Spleen (tissue), 11 donors: ENCODE measurements at regions not wholly inside any gene's neighbourhood (a gene's known extent, or its start where the extent isn't known, plus 50 kb on each side); places are given as distances from the start of the nearest gene placed in this dataset.
A peak's percentile ranks its signal among the peaks of the same experiment; 100 is the strongest.

Experiments used
- DNase-seq: peaks from one replicate; pipeline ENCODE4 v3.0.0-alpha.2; 2020
- H3K27ac ChIP-seq, 8 donors: fragments of 200-600 bp; sonication (generic) in 7 of 8; 1 replicate in 4 of 8; 2 replicates in 4 of 8; pipeline versions ENCODE4 v1.5.0 to v1.8.0; 2016 to 2021; ENCODE audit warnings: inconsistent platforms in 4 of 8, mild to moderate bottlenecking in 4 of 8, moderate library complexity in 1 of 8
- H3K27me3 ChIP-seq, 7 donors: fragments of 200-600 bp; sonication (generic) in 6 of 7; replicated peaks in 1 of 7; 1 replicate in 4 of 7; 2 replicates in 3 of 7; pipeline versions ENCODE4 v1.5.0 to v1.8.0; 2016 to 2021; ENCODE audit warnings: inconsistent platforms in 3 of 7, mild to moderate bottlenecking in 1 of 7
- H3K36me3 ChIP-seq, 6 donors: fragments of 200-600 bp; sonication (generic) in 5 of 6; 1 replicate in 4 of 6; 2 replicates in 2 of 6; pipeline versions ENCODE4 v1.5.0 to v1.8.0; 2016 to 2021; ENCODE audit warnings: inconsistent platforms in 2 of 6
- H3K4me1 ChIP-seq, 6 donors: fragments of 200-600 bp; sonication (generic) in 5 of 6; 1 replicate in 3 of 6; 2 replicates in 3 of 6; pipeline versions ENCODE4 v1.5.0 to v1.8.0; 2016 to 2021; ENCODE audit warnings: inconsistent platforms in 3 of 6
- H3K4me3 ChIP-seq, 8 donors: fragments of 200-600 bp; sonication (generic) in 7 of 8; 1 replicate in 4 of 8; 2 replicates in 4 of 8; pipeline versions ENCODE4 v1.5.0 to v1.8.0; 2016 to 2021; ENCODE audit warnings: inconsistent platforms in 4 of 8, mild to moderate bottlenecking in 4 of 8, moderate library complexity in 2 of 8
- H3K9me3 ChIP-seq, 8 donors: fragments of 200-600 bp; sonication (generic) in 7 of 8; 1 replicate in 4 of 8; 2 replicates in 4 of 8; pipeline versions ENCODE4 v1.5.0 to v1.8.0; 2016 to 2021; ENCODE audit warnings: inconsistent platforms in 4 of 8
- CTCF ChIP-seq, 11 experiments: fragments of 200-600 bp in 7 of 11; fragments of 450-650 bp in 4 of 11; sonication (generic) in 4 of 11; IDR thresholded peaks in 8 of 11; conservative IDR thresholded peaks in 3 of 11; 1 replicate in 7 of 11; 2 replicates in 4 of 11; pipeline versions ENCODE4 v1.4.0 to v1.8.0; 2016 to 2021; ENCODE audit warnings: antibody characterized with exemption in 11 of 11, inconsistent platforms in 4 of 11, mild to moderate bottlenecking in 1 of 11
- POLR2A ChIP-seq, 3 donors: fragments of 450-650 bp; IDR thresholded peaks; one replicate each; pipeline ENCODE4 v1.5.1; 2017; ENCODE audit warnings: antibody characterized with exemption in 3 of 3, mild to moderate bottlenecking in 1 of 3
- POLR2AphosphoS5 ChIP-seq, 3 donors: sonication (generic); formaldehyde crosslinking; IDR thresholded peaks; one replicate each; pipeline ENCODE4 v1.5.1; 2017; ENCODE audit warnings: antibody characterized with exemption in 3 of 3
- WGBS, 5 donors: extraction: QIAGEN DNeasy Blood & Tissue Kit in 3 of 5; methylation state at CpG; one replicate each; pipeline versions ENCODE4 v1.1.5 to v1.1.7; 2013 to 2018; 5-methylcytosine and 5-hydroxymethylcytosine counted together
- intact Hi-C: fragments of 100-400 bp; cut with DNase I; formaldehyde crosslinking; loops from one replicate; pipeline ENCODE4 v1.15.0; 2023; ENCODE audit warnings: low total_unique reads
- donor health status: healthy with polysubstance abuse.
- donor health status: DM: no; HTN: no; CAD: no; lungs with moderate emphysema.
- donor health status: DM: no; HTN: no; CAD: no.
- donor health status: Bipolar disorder and iron deficiency.
- donor health status: healthy.
- donor health status: DM: no; HTN: no; CAD: no.
- donor health status: DM: yes; HTN: yes; CAD: no.

DNA sequence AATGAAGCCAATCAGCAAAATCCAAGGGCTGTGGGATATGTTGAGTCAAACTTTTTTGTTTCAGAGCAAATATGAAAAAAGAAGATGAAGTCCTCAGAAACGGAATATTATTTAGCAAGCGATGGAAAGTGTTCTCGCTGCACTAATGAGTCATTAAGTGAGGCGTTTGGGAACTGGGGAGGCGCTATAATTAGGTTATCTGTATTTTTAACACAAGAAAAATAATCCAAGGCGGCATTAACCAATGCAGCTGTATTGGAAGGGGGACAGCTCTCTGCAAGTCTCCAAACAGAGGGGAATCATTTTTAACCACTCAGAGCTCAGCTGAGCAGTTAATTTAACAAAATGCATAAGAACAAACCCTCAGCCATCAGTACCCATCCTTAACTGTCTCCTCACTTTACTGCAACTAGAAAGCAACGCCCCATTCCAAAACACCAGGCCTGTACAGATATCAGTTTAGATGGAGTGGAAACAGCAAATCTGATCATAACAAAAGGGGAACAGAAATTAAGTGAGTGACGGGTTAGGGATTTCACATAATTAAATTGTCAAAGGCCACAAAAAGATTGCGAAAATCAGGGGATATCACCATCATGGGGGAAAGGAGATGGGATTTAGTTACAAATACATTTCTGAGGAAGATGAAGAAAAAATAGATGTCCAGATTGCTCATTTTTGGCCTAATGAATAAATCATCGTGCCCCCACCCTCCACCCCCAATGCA lies 211.0 kb upstream of the TOX3 start:
- no peaks in the 10 kb centered on the region for H3K36me3 ChIP-seq
- H3K9me3 ChIP-seq, result no peaks in the 10 kb centered on the region
- H3K27me3 ChIP-seq, result no peaks in the 10 kb centered on the region
- WGBS, 5 donors, result 80 to 87% (median 86%) methylated on average over 10 of the region's 10 CpGs
- no peaks in the 10 kb centered on the region for H3K4me1 ChIP-seq
- H3K4me3 ChIP-seq, result no peak overlapping the region
- H3K27ac ChIP-seq, result no peak overlapping the region
- intact Hi-C loops, result no loop called here
- no peak for TF ChIP-seq CTCF (IDR thresholded peaks at IDR 0.05 in 8 of 11, conservative IDR thresholded peaks at IDR 0.05 in 3 of 11)
- TF ChIP-seq POLR2AphosphoS5 (IDR thresholded peaks at IDR 0.05), result no peak
- no peak for TF ChIP-seq POLR2A (IDR thresholded peaks at IDR 0.05)
- no peak for DNase-seq

DNA sequence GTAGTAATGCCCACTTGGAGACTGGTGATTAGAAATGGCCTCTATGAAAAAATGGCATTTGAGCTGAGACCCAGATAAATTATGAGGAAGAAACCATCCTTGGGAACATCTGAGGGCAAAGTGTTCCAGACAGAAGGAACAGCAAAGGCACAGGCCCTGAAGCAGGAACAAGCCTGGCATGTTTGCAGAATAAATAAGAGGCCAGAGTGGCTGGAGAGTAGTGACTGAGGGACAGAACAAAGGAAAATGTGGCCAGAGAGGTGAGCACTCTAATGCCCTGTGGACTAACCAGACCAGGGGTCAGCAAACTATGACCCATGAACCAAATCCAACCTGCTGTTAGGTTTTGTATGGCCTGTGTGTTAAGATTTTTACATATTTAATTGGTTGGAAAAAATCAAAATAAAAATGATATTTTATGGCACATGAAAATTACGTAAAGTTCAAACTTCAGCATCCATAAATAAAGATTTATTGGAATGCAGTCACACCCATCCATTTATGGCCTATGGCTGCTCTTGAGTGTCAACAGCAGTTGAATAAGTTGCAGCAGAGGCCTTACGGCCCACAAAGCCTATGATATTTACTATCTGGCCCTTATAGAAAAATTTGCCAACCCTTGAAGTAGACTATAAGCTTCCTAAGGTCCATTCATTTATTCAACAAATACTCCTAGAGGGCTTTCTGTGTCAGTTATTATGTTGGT lies 210.0 kb upstream of the TOX3 start:
- H3K27me3 ChIP-seq, result no peaks in the 10 kb centered on the region
- no peak for DNase-seq
- no peak overlapping the region for H3K4me3 ChIP-seq
- TF ChIP-seq POLR2AphosphoS5 (IDR thresholded peaks at IDR 0.05) (no peak), CTCF (IDR thresholded peaks at IDR 0.05 in 8 of 11, conservative IDR thresholded peaks at IDR 0.05 in 3 of 11) (no peak), POLR2A (IDR thresholded peaks at IDR 0.05) (no peak)
- WGBS, 5 donors, result 88 to 95% (median 91%) methylated on average over 2 of the region's 2 CpGs
- no peak overlapping the region for H3K27ac ChIP-seq
- intact Hi-C loops, result no loop called here
- H3K36me3 ChIP-seq, result no peaks in the 10 kb centered on the region
- no peaks in the 10 kb centered on the region for H3K4me1 ChIP-seq
- no peaks in the 10 kb centered on the region for H3K9me3 ChIP-seq

GRCh38 chr16:52755396-52755795 lies 208.5 kb upstream of the TOX3 start:
- peak overlapping the region in 1 of 8 donors; percentile 30 for H3K27ac ChIP-seq
- H3K4me1 ChIP-seq, result no peaks in the 10 kb centered on the region
- no peak for DNase-seq
- H3K9me3 ChIP-seq, result no peaks in the 10 kb centered on the region
- intact Hi-C loops, result no loop called here
- H3K4me3 ChIP-seq, result no peak overlapping the region
- WGBS, 5 donors, result 35 to 60% (median 56%) methylated on average over 1 of the region's 1 CpG
- H3K36me3 ChIP-seq, result no peaks in the 10 kb centered on the region
- no peaks in the 10 kb centered on the region for H3K27me3 ChIP-seq
- TF ChIP-seq POLR2AphosphoS5 (IDR thresholded peaks at IDR 0.05), result no peak
- no peak for TF ChIP-seq CTCF (IDR thresholded peaks at IDR 0.05 in 8 of 11, conservative IDR thresholded peaks at IDR 0.05 in 3 of 11)
- no peak for TF ChIP-seq POLR2A (IDR thresholded peaks at IDR 0.05)

- no peak overlapping the region for H3K4me3 ChIP-seq
- no peak for DNase-seq
- intact Hi-C loops, result no loop called here
These were observed 204.1 kb upstream of the TOX3 start for GRCh38 chr16:52751035-52751434.

More at GRCh38 chr16:52751035-52751434, 204.1 kb upstream of the TOX3 start:
- H3K36me3 ChIP-seq, result no peaks in the 10 kb centered on the region
- H3K9me3 ChIP-seq, result no peaks in the 10 kb centered on the region
- H3K4me1 ChIP-seq, result no peaks in the 10 kb centered on the region
- H3K27ac ChIP-seq, result no peak overlapping the region
- no peaks in the 10 kb centered on the region for H3K27me3 ChIP-seq
- no peak for TF ChIP-seq POLR2AphosphoS5 (IDR thresholded peaks at IDR 0.05)
- TF ChIP-seq POLR2A (IDR thresholded peaks at IDR 0.05), result no peak
- no peak for TF ChIP-seq CTCF (IDR thresholded peaks at IDR 0.05 in 8 of 11, conservative IDR thresholded peaks at IDR 0.05 in 3 of 11)
